AG10803 (cell line): ENCODE measurements at regions not wholly inside any gene's neighbourhood (a gene's known extent, or its start where the extent isn't known, plus 50 kb on each side); places are given as distances from the start of the nearest gene placed in this dataset.
"Not testable (repeated sequence)": the region's sequence is repeated elsewhere in the genome, so short reads cannot be mapped to it uniquely, and the experiment has no call there.

Experiments
- DNase-seq: peaks from one replicate; pipeline ENCODE4 v3.0.0; 2010; ENCODE audit warnings: low read depth
- H3K4me3 ChIP-seq: 2 replicates; pipeline ENCODE4 v1.5.1; 2011; ENCODE audit warnings: mild to moderate bottlenecking, low read length, control low read depth
- TF ChIP-seq, protein P1 (sequence below): conservative IDR thresholded peaks from 2 replicates; pipeline ENCODE4 v1.5.1; 2011; ENCODE audit warnings: mild to moderate bottlenecking, low read length, control low read depth, inconsistent platforms

DNA sequence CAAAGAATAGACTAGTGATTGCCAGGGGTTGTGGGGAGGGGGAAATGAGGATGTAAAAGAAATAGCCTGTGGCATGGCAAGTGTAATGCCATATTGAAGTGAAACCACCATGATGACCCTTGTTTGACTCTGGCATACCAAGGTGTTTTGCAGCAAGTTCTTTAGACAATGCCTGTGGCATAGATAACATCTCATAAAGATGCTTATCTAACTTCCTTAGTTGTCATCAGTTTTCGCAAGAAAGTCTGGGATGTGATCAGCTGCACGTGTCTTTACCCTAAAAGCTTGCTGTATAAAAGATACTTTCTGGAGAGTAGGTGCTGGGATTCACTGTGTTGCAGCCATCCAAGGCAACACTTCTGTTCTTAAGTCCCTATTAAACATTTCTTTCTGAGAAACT, 176.1 kb upstream of the MAGEB16 start:
- DNase-seq, result no peak
- TF ChIP-seq, protein P1, sequence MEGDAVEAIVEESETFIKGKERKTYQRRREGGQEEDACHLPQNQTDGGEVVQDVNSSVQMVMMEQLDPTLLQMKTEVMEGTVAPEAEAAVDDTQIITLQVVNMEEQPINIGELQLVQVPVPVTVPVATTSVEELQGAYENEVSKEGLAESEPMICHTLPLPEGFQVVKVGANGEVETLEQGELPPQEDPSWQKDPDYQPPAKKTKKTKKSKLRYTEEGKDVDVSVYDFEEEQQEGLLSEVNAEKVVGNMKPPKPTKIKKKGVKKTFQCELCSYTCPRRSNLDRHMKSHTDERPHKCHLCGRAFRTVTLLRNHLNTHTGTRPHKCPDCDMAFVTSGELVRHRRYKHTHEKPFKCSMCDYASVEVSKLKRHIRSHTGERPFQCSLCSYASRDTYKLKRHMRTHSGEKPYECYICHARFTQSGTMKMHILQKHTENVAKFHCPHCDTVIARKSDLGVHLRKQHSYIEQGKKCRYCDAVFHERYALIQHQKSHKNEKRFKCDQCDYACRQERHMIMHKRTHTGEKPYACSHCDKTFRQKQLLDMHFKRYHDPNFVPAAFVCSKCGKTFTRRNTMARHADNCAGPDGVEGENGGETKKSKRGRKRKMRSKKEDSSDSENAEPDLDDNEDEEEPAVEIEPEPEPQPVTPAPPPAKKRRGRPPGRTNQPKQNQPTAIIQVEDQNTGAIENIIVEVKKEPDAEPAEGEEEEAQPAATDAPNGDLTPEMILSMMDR, result no peak
- no peak overlapping the region for H3K4me3 ChIP-seq

DNA sequence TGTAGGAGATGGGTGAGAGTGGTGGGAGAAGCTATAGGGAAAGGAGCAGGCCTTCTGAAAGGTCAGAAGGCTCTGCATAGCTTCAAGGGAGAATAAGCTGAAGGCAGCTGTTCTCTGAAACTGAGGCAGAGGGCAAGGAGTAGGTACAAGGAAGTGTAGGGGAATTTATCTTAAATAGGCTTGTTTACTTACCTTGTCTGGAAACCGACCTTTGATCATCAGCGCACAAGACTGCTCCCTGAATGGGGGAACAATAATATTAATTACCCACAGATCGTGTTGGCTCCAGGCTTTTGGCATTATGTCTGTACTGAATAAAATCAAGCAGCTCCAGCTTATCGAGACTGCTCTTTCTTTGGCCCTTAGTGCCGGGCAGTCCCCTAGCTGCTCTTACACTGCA, 175.5 kb upstream of the MAGEB16 start:
- no peak for DNase-seq
- no peak overlapping the region for H3K4me3 ChIP-seq
- TF ChIP-seq, protein P1, result no peak

DNA sequence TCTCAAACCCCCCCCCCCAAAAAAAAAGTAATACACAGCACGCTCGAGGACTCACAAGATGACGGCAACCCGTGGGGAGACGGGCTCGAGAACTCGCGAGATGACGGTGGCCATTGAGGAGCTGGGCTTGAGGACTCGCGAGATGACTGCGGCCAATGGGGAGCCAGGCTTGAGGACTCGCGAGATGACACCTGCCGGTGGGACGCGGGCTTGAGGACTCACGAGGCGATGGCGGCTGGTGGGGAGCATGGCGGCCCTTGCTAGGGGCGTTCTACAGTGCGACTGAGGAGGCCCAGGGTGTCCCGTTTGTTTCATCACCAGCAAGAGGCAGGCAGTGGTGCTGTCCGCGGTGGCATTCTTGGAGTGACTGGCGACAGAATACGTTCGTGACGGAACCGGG, 172.4 kb upstream of the MAGEB16 start:
- no peak for DNase-seq
- no peak overlapping the region for H3K4me3 ChIP-seq
- TF ChIP-seq, protein P1, result no peak

DNA sequence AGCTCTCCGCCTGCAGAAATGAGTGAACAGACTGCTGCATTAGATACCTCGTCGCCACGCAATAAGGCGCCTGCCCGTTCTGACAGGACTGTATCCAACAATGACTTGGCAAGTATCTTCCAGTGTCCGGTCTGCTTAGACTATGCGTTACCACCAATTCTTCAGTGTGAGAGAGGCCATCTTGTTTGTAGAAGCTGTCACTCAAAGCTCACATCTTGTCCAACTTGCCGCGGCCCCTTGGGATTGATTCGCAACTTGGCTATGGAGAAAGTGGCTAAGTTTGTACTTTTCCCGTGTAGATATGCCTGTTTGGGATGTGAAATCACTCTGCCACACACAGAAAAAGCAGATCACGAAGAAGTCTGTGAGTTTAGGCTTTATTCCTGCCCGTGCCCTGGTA, 172.0 kb upstream of the MAGEB16 start:
- no peak overlapping the region for H3K4me3 ChIP-seq
- DNase-seq, result no peak
- TF ChIP-seq, protein P1, result no peak

DNA sequence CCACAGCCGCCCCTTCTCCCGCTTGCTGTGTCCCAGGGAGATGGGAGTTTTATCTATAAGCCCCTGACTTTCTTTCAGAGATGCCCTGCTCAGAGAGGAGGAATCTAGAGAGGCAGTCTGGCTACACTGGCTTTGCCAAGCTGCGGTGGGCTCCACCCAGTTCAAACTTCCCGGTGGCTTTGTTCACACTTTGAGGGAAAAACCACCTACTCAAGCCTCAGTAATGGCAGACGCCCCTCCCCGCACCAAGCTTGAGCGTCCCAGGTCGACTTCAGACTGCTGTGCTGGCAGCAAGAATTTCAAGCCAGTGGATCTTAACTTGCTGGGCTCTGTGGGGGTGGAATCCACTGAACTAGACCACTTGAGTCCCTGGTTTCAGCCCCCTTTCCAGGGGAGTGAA, 162.2 kb upstream of the MAGEB16 start:
- DNase-seq, H3K4me3 ChIP-seq: not testable (repeated sequence)

DNA sequence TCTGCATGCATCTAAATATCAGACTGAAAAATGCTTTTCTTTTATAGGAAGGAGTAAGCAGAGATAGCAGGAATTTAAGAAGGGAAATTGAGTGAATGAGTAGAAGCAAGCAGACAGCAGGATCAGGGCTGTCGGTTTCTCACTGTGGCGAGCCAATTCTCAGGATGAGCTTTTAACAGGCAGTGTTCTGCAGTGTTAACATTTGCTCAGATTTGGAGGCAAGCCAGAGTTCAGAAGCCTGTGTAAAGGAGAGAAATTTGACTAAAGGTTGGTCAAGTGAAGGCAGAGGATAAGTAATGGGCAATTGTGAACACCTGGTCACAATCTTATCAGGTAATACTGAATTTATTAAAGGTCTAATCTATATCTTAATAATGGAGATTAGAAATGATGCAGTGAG, 133.3 kb upstream of the MAGEB16 start:
- TF ChIP-seq, protein P1, result no peak
- no peak overlapping the region for H3K4me3 ChIP-seq
- DNase-seq, result no peak

DNA sequence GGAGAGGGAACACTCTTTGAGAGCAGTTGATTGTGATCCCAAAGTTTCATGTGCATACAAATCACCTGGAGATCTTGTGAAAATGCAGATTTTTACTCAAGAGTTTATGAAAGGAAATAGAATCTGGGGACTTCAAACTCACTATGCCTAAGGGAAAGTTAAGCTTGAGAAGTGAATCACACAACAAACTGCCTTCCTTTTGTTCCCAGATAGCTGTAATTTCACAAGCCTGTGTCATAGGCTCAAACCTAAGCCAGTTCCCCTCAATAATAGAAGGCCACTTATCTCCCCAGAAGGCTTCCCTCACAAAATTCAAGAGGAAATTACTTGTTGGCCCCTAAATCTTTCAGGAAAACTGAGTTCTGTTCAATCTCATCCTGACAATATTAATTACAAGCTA, 132.8 kb upstream of the MAGEB16 start:
- no peak for DNase-seq
- no peak overlapping the region for H3K4me3 ChIP-seq
- TF ChIP-seq, protein P1, result no peak

DNA sequence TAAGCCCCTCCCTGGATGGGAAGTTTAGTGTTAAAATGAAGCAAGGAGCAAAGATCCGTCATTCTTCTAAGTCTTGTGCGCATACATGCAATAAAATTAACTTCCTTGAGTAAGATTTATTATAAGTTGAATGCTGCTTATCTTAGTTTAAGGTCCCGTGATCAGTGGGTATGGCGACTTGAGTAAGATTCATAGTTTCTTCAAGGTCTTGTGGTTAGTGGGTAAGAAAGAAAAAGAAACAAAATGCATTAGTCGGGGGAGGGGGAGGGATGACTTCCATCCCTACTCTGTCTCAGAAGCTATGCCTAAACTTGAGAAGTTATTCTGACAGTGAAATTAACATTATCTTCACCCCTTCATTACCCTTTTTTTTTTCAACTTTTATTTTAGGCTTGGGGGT, 127.3 kb upstream of the MAGEB16 start:
- DNase-seq, result no peak
- no peak overlapping the region for H3K4me3 ChIP-seq
- TF ChIP-seq, protein P1, result no peak
